ENCODE measurements at regions not wholly inside any gene's neighbourhood (a gene's known extent, or its start where the extent isn't known, plus 50 kb on each side); places are given as distances from the start of the nearest gene placed in this dataset.

DNA sequence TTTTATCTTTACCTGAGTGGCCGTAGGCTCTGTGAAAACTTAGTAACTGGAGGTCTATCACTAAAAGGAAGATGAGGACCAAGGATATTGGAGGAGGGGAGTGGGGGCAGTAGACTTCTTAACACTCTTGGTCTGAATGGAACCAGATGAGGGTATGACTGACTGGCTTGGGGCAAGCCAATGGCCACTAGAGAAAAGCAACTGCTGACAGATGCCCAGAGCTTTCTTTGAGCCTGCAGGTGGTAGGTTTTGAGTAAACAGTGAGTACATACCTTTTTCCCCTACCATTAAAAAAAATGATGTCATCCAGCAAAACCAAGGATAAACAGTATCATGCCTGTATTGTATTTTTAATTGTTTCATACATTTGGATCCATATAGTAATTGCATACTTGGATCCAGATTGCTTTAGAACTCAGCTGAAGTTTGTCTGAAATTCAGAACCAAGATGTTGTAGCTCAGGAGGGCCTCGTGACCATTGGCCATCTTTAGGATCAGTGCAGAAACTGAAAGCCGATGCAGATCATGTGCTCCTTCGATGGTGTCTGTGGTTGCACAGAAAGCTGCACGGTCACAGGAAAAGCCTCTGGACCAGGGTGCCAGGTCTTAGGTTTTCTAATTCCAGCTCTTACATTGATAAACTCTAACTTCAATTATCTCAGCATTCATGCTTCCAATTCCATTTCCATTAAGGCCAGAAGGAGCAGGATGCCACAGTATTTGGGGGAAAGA is 131.0 kb downstream of the PDGFRA start:
- no peaks in the 10 kb centered on the region for H3K36me3 ChIP-seq (ENCODE audit: insufficient read depth, low read depth, low read length)
- 0 out of 2 replicates have a peak, but pooled peaks cover 5% of the 10 kb centered on the region for H3K4me1 ChIP-seq (ENCODE audit: insufficient read depth, low read length)
- no peak overlapping the region for H3K27ac ChIP-seq (ENCODE audit: low read length)
- no peak overlapping the region for H3K9ac ChIP-seq (ENCODE audit: low read depth, low read length)
- H3K27me3 ChIP-seq (ENCODE audit: insufficient read depth, low read length), result no peaks in the 10 kb centered on the region
- H3K4me3 ChIP-seq (ENCODE audit: low read length), result no peak overlapping the region
- no peaks in the 10 kb centered on the region for H3K9me3 ChIP-seq (ENCODE audit: insufficient read depth, low read depth, low read length)

- H3K9ac ChIP-seq (ENCODE audit: low read depth, low read length), result no peak overlapping the region
- 0 out of 2 replicates have a peak, but pooled peaks cover 5% of the 10 kb centered on the region for H3K4me1 ChIP-seq (ENCODE audit: insufficient read depth, low read length)
- H3K27me3 ChIP-seq (ENCODE audit: insufficient read depth, low read length), result no peaks in the 10 kb centered on the region
- no peaks in the 10 kb centered on the region for H3K9me3 ChIP-seq (ENCODE audit: insufficient read depth, low read depth, low read length)
- H3K27ac ChIP-seq (ENCODE audit: low read length), result no peak overlapping the region
- H3K36me3 ChIP-seq (ENCODE audit: insufficient read depth, low read depth, low read length), result no peaks in the 10 kb centered on the region
- no peak overlapping the region for H3K4me3 ChIP-seq (ENCODE audit: low read length)
These were observed 133.9 kb downstream of the PDGFRA start for GRCh38 chr4:54363037-54363436.

- H3K9ac ChIP-seq (ENCODE audit: low read depth, low read length), result no peak overlapping the region
- no peaks in the 10 kb centered on the region for H3K36me3 ChIP-seq (ENCODE audit: insufficient read depth, low read depth, low read length)
- H3K27me3 ChIP-seq (ENCODE audit: insufficient read depth, low read length), result no peaks in the 10 kb centered on the region
- H3K4me1 ChIP-seq (ENCODE audit: insufficient read depth, low read length), result 0 out of 2 replicates have a peak, but pooled peaks cover 5% of the 10 kb centered on the region
- no peaks in the 10 kb centered on the region for H3K9me3 ChIP-seq (ENCODE audit: insufficient read depth, low read depth, low read length)
- H3K27ac ChIP-seq (ENCODE audit: low read length), result no peak overlapping the region
- no peak overlapping the region for H3K4me3 ChIP-seq (ENCODE audit: low read length)
These were observed 136.6 kb downstream of the PDGFRA start for GRCh38 chr4:54365691-54366090.

- Histone ChIP-seq H3K9me3 (ENCODE audit: insufficient read depth, low read depth, low read length) (no peaks in the 10 kb centered on the region), H3K27me3 (ENCODE audit: insufficient read depth, low read length) (no peaks in the 10 kb centered on the region), H3K4me3 (ENCODE audit: low read length) (no peak overlapping the region), H3K9ac (ENCODE audit: low read depth, low read length) (no peak overlapping the region), H3K4me1 (ENCODE audit: insufficient read depth, low read length) (0 out of 2 replicates have a peak, but pooled peaks cover 5% of the 10 kb centered on the region), H3K27ac (ENCODE audit: low read length) (no peak overlapping the region), H3K36me3 (ENCODE audit: insufficient read depth, low read depth, low read length) (no peaks in the 10 kb centered on the region)
These were observed 138.0 kb downstream of the PDGFRA start for GRCh38 chr4:54367059-54367458.

DNA sequence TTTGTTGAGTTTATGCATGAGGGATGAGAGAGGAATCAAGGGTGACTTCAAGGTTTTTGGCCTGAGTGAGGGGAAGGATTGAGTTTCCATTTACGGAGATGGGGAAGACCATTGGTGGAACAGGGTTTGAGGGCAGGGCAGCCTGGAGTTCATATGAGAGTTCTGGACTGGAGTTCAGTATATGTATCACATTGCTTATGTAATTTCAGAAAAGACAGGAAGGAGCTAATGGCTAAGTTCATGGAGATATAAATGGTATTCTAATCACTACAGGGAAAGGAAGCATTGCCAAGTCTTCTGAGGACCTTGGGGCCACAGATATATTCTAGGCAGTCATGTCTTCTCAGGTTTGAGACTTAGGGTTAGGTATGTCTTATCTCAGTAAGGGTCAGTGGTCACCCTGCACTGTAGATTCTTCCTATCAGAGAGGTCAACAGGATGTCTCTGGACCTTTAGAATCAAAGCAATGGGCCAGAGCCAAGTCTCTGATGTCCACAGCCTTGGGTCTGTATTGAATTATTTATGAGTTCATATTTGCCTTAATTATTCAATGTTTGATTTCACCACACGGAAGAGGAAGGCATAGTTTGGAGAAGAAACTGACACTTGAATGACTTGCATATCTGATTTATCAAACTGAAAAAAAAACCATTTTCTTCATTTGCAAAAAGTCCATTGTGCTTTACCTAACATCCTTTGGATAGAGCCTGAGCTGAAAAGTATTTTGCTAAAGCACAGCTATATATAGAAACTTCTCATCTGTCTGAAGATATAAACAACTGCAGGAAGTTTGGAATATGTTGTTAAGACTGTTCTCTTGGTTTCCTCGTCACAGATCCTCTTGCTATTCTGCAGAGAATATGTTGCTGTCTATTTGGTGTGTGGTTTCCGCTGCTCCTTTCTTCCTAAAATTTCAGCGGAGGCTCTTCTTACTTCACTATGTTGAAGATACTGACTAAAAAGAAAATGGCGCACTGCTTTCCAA is 139.5 kb downstream of the PDGFRA start:
- no peak overlapping the region for H3K27ac ChIP-seq (ENCODE audit: low read length)
- H3K36me3 ChIP-seq (ENCODE audit: insufficient read depth, low read depth, low read length), result no peaks in the 10 kb centered on the region
- no peaks in the 10 kb centered on the region for H3K4me1 ChIP-seq (ENCODE audit: insufficient read depth, low read length)
- no peak overlapping the region for H3K4me3 ChIP-seq (ENCODE audit: low read length)
- no peaks in the 10 kb centered on the region for H3K27me3 ChIP-seq (ENCODE audit: insufficient read depth, low read length)
- H3K9ac ChIP-seq (ENCODE audit: low read depth, low read length), result no peak overlapping the region
- no peaks in the 10 kb centered on the region for H3K9me3 ChIP-seq (ENCODE audit: insufficient read depth, low read depth, low read length)

GRCh38 chr4:54371173-54371572 is 142.1 kb downstream of the PDGFRA start:
- no peaks in the 10 kb centered on the region for H3K4me1 ChIP-seq (ENCODE audit: insufficient read depth, low read length)
- no peak overlapping the region for H3K9ac ChIP-seq (ENCODE audit: low read depth, low read length)
- H3K9me3 ChIP-seq (ENCODE audit: insufficient read depth, low read depth, low read length), result no peaks in the 10 kb centered on the region
- H3K4me3 ChIP-seq (ENCODE audit: low read length), result no peak overlapping the region
- no peak overlapping the region for H3K27ac ChIP-seq (ENCODE audit: low read length)
- H3K27me3 ChIP-seq (ENCODE audit: insufficient read depth, low read length), result no peaks in the 10 kb centered on the region
- H3K36me3 ChIP-seq (ENCODE audit: insufficient read depth, low read depth, low read length), result no peaks in the 10 kb centered on the region

GRCh38 chr4:54372951-54373350 is 143.9 kb downstream of the PDGFRA start:
- H3K9me3 ChIP-seq (ENCODE audit: insufficient read depth, low read depth, low read length), result no peaks in the 10 kb centered on the region
- no peak overlapping the region for H3K4me3 ChIP-seq (ENCODE audit: low read length)
- H3K27ac ChIP-seq (ENCODE audit: low read length), result no peak overlapping the region
- no peaks in the 10 kb centered on the region for H3K4me1 ChIP-seq (ENCODE audit: insufficient read depth, low read length)
- no peaks in the 10 kb centered on the region for H3K27me3 ChIP-seq (ENCODE audit: insufficient read depth, low read length)
- H3K36me3 ChIP-seq (ENCODE audit: insufficient read depth, low read depth, low read length), result no peaks in the 10 kb centered on the region
- no peak overlapping the region for H3K9ac ChIP-seq (ENCODE audit: low read depth, low read length)

- H3K27ac ChIP-seq (ENCODE audit: low read length), result no peak overlapping the region
- no peak overlapping the region for H3K4me3 ChIP-seq (ENCODE audit: low read length)
- H3K9ac ChIP-seq (ENCODE audit: low read depth, low read length), result no peak overlapping the region
- no peaks in the 10 kb centered on the region for H3K4me1 ChIP-seq (ENCODE audit: insufficient read depth, low read length)
- H3K36me3 ChIP-seq (ENCODE audit: insufficient read depth, low read depth, low read length), result no peaks in the 10 kb centered on the region
- H3K27me3 ChIP-seq (ENCODE audit: insufficient read depth, low read length), result no peaks in the 10 kb centered on the region
- no peaks in the 10 kb centered on the region for H3K9me3 ChIP-seq (ENCODE audit: insufficient read depth, low read depth, low read length)
These were observed 144.7 kb downstream of the PDGFRA start for GRCh38 chr4:54373718-54374210.

DNA sequence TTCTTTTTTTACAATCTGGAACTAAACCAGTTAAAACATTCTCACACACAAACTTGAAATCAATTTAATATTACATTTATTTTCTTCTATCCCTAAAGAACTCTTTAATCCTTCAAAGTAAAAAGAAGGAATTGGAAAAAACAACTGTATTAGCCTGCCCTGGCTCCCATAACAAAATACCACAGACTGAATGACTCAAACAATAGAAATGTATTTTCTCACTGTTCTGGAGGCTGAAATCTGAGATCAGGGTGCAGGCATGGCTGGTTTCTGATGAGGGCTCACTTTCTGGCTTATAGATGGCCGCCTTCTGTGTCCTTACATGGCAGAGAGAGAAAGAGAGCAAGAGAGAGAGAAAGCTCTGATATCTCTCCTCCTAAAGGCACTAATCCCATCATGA is 149.4 kb downstream of the PDGFRA start:
- no peaks in the 10 kb centered on the region for H3K36me3 ChIP-seq (ENCODE audit: insufficient read depth, low read depth, low read length)
- H3K4me3 ChIP-seq (ENCODE audit: low read length), result no peak overlapping the region
- no peak overlapping the region for H3K27ac ChIP-seq (ENCODE audit: low read length)
- H3K9ac ChIP-seq (ENCODE audit: low read depth, low read length), result no peak overlapping the region
- no peaks in the 10 kb centered on the region for H3K9me3 ChIP-seq (ENCODE audit: insufficient read depth, low read depth, low read length)
- H3K4me1 ChIP-seq (ENCODE audit: insufficient read depth, low read length), result no peaks in the 10 kb centered on the region
- no peaks in the 10 kb centered on the region for H3K27me3 ChIP-seq (ENCODE audit: insufficient read depth, low read length)

GRCh38 chr4:54384152-54384551 is 155.1 kb downstream of the PDGFRA start:
- no peak overlapping the region for H3K27ac ChIP-seq (ENCODE audit: low read length)
- no peaks in the 10 kb centered on the region for H3K27me3 ChIP-seq (ENCODE audit: insufficient read depth, low read length)
- no peaks in the 10 kb centered on the region for H3K4me1 ChIP-seq (ENCODE audit: insufficient read depth, low read length)
- H3K9ac ChIP-seq (ENCODE audit: low read depth, low read length), result no peak overlapping the region
- no peak overlapping the region for H3K4me3 ChIP-seq (ENCODE audit: low read length)
- no peaks in the 10 kb centered on the region for H3K36me3 ChIP-seq (ENCODE audit: insufficient read depth, low read depth, low read length)
- no peaks in the 10 kb centered on the region for H3K9me3 ChIP-seq (ENCODE audit: insufficient read depth, low read depth, low read length)

- H3K4me3 ChIP-seq (ENCODE audit: low read length), result no peak overlapping the region
- H3K9ac ChIP-seq (ENCODE audit: low read depth, low read length), result no peak overlapping the region
- no peak overlapping the region for H3K27ac ChIP-seq (ENCODE audit: low read length)
- no peaks in the 10 kb centered on the region for H3K27me3 ChIP-seq (ENCODE audit: insufficient read depth, low read length)
- H3K9me3 ChIP-seq (ENCODE audit: insufficient read depth, low read depth, low read length), result no peaks in the 10 kb centered on the region
- no peaks in the 10 kb centered on the region for H3K36me3 ChIP-seq (ENCODE audit: insufficient read depth, low read depth, low read length)
- H3K4me1 ChIP-seq (ENCODE audit: insufficient read depth, low read length), result no peaks in the 10 kb centered on the region
These were observed 155.5 kb downstream of the PDGFRA start for GRCh38 chr4:54384563-54384962.
